ENCODE measurements at regions not wholly inside any gene's neighbourhood (a gene's known extent, or its start where the extent isn't known, plus 50 kb on each side); places are given as distances from the start of the nearest gene placed in this dataset.

DNA sequence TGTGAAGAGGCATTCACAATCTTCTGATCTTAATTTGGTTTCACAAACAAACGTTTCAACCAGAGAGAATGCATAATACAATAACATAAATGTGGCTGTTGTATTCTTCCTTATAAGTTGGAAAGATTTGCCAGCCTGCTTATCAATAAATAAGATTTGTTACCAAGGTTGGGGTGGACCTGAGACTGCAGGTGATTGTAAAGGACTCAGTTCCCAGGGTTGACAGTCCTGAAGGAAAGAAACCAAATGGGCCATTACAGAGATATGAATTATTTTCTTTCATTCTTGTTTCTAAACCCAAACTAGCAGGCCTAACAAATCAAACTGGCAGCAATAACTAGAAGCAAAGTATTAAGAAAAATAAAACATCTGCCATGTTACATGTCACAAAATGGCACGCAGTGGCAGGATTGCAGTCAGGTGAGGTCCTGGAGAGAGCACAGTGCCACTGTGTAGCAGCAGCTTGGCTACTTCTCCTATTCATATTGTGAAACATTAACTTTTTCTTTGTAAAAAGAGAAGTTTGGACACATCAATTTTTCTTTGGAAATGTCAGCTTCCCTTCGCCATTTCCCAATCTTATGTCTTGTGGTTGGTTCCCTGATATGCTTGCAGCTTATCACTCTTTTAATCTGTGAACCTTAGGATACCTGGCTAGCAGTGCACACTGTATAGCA is 133.8 kb upstream of the EMCN start:
- Histone ChIP-seq H3K9me2 (ENCODE audit: insufficient read depth, low read length) (no peaks in the 10 kb centered on the region), H3K9me3 (ENCODE audit: low read length) (no peaks in the 10 kb centered on the region), H3K4me2 (ENCODE audit: low read length) (no peak overlapping the region), H3K4me1 (ENCODE audit: insufficient read depth, low read length, poor library complexity, severe bottlenecking) (no peaks in the 10 kb centered on the region), H3K4me3 (ENCODE audit: low read depth, low read length, poor library complexity, severe bottlenecking) (no peak overlapping the region), H2AFZ (ENCODE audit: low read length) (no peak overlapping the region), H3K79me2 (ENCODE audit: insufficient read depth, low read depth, low read length) (no peaks in the 10 kb centered on the region), H4K20me1 (ENCODE audit: insufficient read depth, low read length) (no peaks in the 10 kb centered on the region), H3K36me3 (ENCODE audit: insufficient read depth, low read length) (no peaks in the 10 kb centered on the region), H3K27ac (ENCODE audit: low read depth, low read length, poor library complexity, severe bottlenecking) (no peak overlapping the region)
- TF ChIP-seq, protein P1, sequence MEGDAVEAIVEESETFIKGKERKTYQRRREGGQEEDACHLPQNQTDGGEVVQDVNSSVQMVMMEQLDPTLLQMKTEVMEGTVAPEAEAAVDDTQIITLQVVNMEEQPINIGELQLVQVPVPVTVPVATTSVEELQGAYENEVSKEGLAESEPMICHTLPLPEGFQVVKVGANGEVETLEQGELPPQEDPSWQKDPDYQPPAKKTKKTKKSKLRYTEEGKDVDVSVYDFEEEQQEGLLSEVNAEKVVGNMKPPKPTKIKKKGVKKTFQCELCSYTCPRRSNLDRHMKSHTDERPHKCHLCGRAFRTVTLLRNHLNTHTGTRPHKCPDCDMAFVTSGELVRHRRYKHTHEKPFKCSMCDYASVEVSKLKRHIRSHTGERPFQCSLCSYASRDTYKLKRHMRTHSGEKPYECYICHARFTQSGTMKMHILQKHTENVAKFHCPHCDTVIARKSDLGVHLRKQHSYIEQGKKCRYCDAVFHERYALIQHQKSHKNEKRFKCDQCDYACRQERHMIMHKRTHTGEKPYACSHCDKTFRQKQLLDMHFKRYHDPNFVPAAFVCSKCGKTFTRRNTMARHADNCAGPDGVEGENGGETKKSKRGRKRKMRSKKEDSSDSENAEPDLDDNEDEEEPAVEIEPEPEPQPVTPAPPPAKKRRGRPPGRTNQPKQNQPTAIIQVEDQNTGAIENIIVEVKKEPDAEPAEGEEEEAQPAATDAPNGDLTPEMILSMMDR (conservative IDR thresholded peaks at IDR 0.05; ENCODE audit: low read length), result no peak
- no peak for TF ChIP-seq EZH2phosphoT487 (IDR thresholded peaks at IDR 0.05; ENCODE audit: borderline replicate concordance, low read depth, low read length)
- POLR2A ChIA-PET, result no interaction called here
- BruUV-seq (replicated peaks), result no TSS peak
- DNase-seq (ENCODE audit: low spot score), result no peak
- intact Hi-C loops (cut with micrococcal nuclease; ENCODE audit: unreplicated experiment), result no loop called here
- CTCF ChIA-PET (ENCODE audit: unreplicated experiment), result no interaction called here

- intact Hi-C loops (cut with micrococcal nuclease; ENCODE audit: unreplicated experiment), result no loop called here
- DNase-seq (ENCODE audit: low spot score), result no peak
- BruUV-seq (replicated peaks), result no TSS peak
- no peaks in the 10 kb centered on the region for H3K9me2 ChIP-seq (ENCODE audit: insufficient read depth, low read length)
- H3K79me2 ChIP-seq (ENCODE audit: insufficient read depth, low read depth, low read length), result no peaks in the 10 kb centered on the region
- H2AFZ ChIP-seq (ENCODE audit: low read length), result no peak overlapping the region
- H3K4me1 ChIP-seq (ENCODE audit: insufficient read depth, low read length, poor library complexity, severe bottlenecking), result no peaks in the 10 kb centered on the region
- no peak for TF ChIP-seq EZH2phosphoT487 (IDR thresholded peaks at IDR 0.05; ENCODE audit: borderline replicate concordance, low read depth, low read length)
- TF ChIP-seq, protein P1 (conservative IDR thresholded peaks at IDR 0.05; ENCODE audit: low read length), result no peak
- H3K4me2 ChIP-seq (ENCODE audit: low read length), result no peak overlapping the region
- ChIA-PET POLR2A (no interaction called here), CTCF (ENCODE audit: unreplicated experiment) (no interaction called here)
- H3K9me3 ChIP-seq (ENCODE audit: low read length), result no peaks in the 10 kb centered on the region
- H3K4me3 ChIP-seq (ENCODE audit: low read depth, low read length, poor library complexity, severe bottlenecking), result no peak overlapping the region
- H4K20me1 ChIP-seq (ENCODE audit: insufficient read depth, low read length), result no peaks in the 10 kb centered on the region
- no peaks in the 10 kb centered on the region for H3K36me3 ChIP-seq (ENCODE audit: insufficient read depth, low read length)
- H3K27ac ChIP-seq (ENCODE audit: low read depth, low read length, poor library complexity, severe bottlenecking), result no peak overlapping the region
These were observed 131.6 kb upstream of the EMCN start for GRCh38 chr4:100649417-100649816.

- ChIA-PET CTCF (ENCODE audit: unreplicated experiment) (no interaction called here), POLR2A (no interaction called here)
- no peak for DNase-seq (ENCODE audit: low spot score)
- no peak overlapping the region for H3K4me3 ChIP-seq (ENCODE audit: low read depth, low read length, poor library complexity, severe bottlenecking)
- no peaks in the 10 kb centered on the region for H3K36me3 ChIP-seq (ENCODE audit: insufficient read depth, low read length)
- H3K9me2 ChIP-seq (ENCODE audit: insufficient read depth, low read length), result no peaks in the 10 kb centered on the region
- H3K27ac ChIP-seq (ENCODE audit: low read depth, low read length, poor library complexity, severe bottlenecking), result no peak overlapping the region
- no peaks in the 10 kb centered on the region for H3K9me3 ChIP-seq (ENCODE audit: low read length)
- TF ChIP-seq EZH2phosphoT487 (IDR thresholded peaks at IDR 0.05; ENCODE audit: borderline replicate concordance, low read depth, low read length), result no peak
- TF ChIP-seq, protein P1 (conservative IDR thresholded peaks at IDR 0.05; ENCODE audit: low read length), result no peak
- BruUV-seq (replicated peaks), result no TSS peak
- H3K4me1 ChIP-seq (ENCODE audit: insufficient read depth, low read length, poor library complexity, severe bottlenecking), result no peaks in the 10 kb centered on the region
- no peaks in the 10 kb centered on the region for H3K79me2 ChIP-seq (ENCODE audit: insufficient read depth, low read depth, low read length)
- no peak overlapping the region for H3K4me2 ChIP-seq (ENCODE audit: low read length)
- no peak overlapping the region for H2AFZ ChIP-seq (ENCODE audit: low read length)
- intact Hi-C loops (cut with micrococcal nuclease; ENCODE audit: unreplicated experiment), result no loop called here
- no peaks in the 10 kb centered on the region for H4K20me1 ChIP-seq (ENCODE audit: insufficient read depth, low read length)
These were observed 126.3 kb upstream of the EMCN start for GRCh38 chr4:100644150-100644549.

Measured in OCI-LY7 (cell line).